ENCODE measurements at regions not wholly inside any gene's neighbourhood (a gene's known extent, or its start where the extent isn't known, plus 50 kb on each side); places are given as distances from the start of the nearest gene placed in this dataset.

DNA sequence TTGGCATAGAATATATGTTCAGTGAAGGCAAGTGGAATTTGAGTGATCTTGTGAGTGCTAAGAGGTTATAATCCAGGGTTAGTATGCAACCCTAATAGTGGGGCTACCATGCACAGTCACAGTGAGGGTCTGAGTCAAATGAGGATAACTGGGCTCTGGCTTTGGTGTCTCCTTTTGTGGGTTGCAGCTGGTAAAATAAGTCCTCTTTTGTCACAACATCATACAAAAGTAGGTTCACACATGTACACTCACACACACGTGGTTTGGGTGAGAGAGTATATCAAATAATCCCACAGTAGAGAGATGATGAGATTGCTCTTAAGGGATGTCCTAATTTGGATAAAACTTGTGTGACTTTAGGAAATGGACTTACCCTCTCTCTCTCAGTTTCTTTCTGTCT is 79.6 kb upstream of the EOLA2 start:
- TF ChIP-seq, protein P1, sequence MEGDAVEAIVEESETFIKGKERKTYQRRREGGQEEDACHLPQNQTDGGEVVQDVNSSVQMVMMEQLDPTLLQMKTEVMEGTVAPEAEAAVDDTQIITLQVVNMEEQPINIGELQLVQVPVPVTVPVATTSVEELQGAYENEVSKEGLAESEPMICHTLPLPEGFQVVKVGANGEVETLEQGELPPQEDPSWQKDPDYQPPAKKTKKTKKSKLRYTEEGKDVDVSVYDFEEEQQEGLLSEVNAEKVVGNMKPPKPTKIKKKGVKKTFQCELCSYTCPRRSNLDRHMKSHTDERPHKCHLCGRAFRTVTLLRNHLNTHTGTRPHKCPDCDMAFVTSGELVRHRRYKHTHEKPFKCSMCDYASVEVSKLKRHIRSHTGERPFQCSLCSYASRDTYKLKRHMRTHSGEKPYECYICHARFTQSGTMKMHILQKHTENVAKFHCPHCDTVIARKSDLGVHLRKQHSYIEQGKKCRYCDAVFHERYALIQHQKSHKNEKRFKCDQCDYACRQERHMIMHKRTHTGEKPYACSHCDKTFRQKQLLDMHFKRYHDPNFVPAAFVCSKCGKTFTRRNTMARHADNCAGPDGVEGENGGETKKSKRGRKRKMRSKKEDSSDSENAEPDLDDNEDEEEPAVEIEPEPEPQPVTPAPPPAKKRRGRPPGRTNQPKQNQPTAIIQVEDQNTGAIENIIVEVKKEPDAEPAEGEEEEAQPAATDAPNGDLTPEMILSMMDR (IDR thresholded peaks at IDR 0.05) = no peak
- no peak for TF ChIP-seq POLR2A (IDR thresholded peaks at IDR 0.05)

Measured in right lobe of liver (tissue), 4 donors.